COLO668 (cell line): ENCODE measurements at regions not wholly inside any gene's neighbourhood (a gene's known extent, or its start where the extent isn't known, plus 50 kb on each side); places are given as distances from the start of the nearest gene placed in this dataset.

Experiments used
- DNase-seq: peaks from one replicate; lab custom pipeline; 2025; ENCODE audit not compliant: unreplicated experiment; lab: John Stamatoyannopoulos, UW

- DNase-seq, result no peak
Observed at GRCh38 chr17:15048933-15049794, 216.0 kb downstream of the PMP22 start.

- DNase-seq, result no peak
Observed at GRCh38 chr17:15048381-15048780, 216.7 kb downstream of the PMP22 start.

GRCh38 chr17:15042311-15042710, 222.8 kb downstream of the PMP22 start:
- no peak for DNase-seq

GRCh38 chr17:15039366-15039765, 225.8 kb downstream of the PMP22 start:
- DNase-seq, result no peak

GRCh38 chr17:15038656-15039055, 226.5 kb downstream of the PMP22 start:
- no peak for DNase-seq

GRCh38 chr17:15036238-15036637, 228.9 kb downstream of the PMP22 start:
- DNase-seq, result no peak

- no peak for DNase-seq
Observed at GRCh38 chr17:15031975-15032374, 233.2 kb downstream of the PMP22 start.

GRCh38 chr17:15029469-15029868, 235.7 kb downstream of the PMP22 start:
- DNase-seq, result no peak

- no peak for DNase-seq
Observed at GRCh38 chr17:15027853-15028252, 237.3 kb downstream of the PMP22 start.

GRCh38 chr17:15026088-15026487, 239.0 kb downstream of the PMP22 start:
- no peak for DNase-seq

GRCh38 chr17:15023589-15024336, 241.4 kb downstream of the PMP22 start:
- DNase-seq, result no peak

GRCh38 chr17:15019158-15019557, 246.0 kb downstream of the PMP22 start:
- no peak for DNase-seq

GRCh38 chr17:15012351-15012980, 252.7 kb downstream of the PMP22 start:
- DNase-seq, result no peak

- no peak for DNase-seq
Observed at GRCh38 chr17:15009087-15009486, 256.0 kb downstream of the PMP22 start.

GRCh38 chr17:15007147-15007553, 258.0 kb downstream of the PMP22 start:
- DNase-seq, result no peak

GRCh38 chr17:15006421-15007128, 258.6 kb downstream of the PMP22 start:
- no peak for DNase-seq

GRCh38 chr17:15000661-15001060, 264.5 kb downstream of the PMP22 start:
- no peak for DNase-seq

- no peak for DNase-seq
Observed at GRCh38 chr17:14997290-14997689, 267.8 kb downstream of the PMP22 start.

- DNase-seq, result no peak
Observed at GRCh38 chr17:14986127-14986526, 279.0 kb downstream of the PMP22 start.

GRCh38 chr17:14972844-14973243, 292.3 kb downstream of the PMP22 start:
- no peak for DNase-seq

GRCh38 chr17:14971054-14971453, 294.1 kb downstream of the PMP22 start:
- no peak for DNase-seq
